ENCODE measurements at regions not wholly inside any gene's neighbourhood (a gene's known extent, or its start where the extent isn't known, plus 50 kb on each side); places are given as distances from the start of the nearest gene placed in this dataset.
"Not testable (repeated sequence)": the region's sequence is repeated elsewhere in the genome, so short reads cannot be mapped to it uniquely, and the experiment has no call there.

GRCh38 chr22:48071828-48072227 is 1309.4 kb downstream of the TBC1D22A start:
- in situ Hi-C loops (cut with HindIII; ENCODE audit: low sequenced_read_pairs), result no loop called here

DNA sequence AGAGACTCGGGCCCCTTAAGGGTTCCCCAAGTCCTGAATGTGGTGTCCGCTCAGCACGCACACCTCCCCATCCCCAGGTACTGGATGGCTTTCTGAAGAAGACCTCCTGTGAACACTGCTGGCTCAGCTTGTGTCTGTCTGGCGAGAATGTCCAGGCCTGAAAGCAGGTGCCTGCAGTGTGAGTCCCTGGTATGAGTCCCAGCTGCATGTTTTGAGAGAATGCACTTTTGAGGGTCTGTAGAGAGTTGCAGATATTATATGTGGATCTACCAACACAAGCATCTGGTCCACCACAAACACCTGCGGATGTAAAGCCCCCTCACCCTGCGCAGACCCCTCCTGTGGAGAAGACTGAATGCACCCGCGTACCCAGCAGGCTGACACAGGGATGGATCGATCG is 1308.9 kb downstream of the TBC1D22A start:
- in situ Hi-C loops (cut with HindIII; ENCODE audit: low sequenced_read_pairs), result no loop called here

DNA sequence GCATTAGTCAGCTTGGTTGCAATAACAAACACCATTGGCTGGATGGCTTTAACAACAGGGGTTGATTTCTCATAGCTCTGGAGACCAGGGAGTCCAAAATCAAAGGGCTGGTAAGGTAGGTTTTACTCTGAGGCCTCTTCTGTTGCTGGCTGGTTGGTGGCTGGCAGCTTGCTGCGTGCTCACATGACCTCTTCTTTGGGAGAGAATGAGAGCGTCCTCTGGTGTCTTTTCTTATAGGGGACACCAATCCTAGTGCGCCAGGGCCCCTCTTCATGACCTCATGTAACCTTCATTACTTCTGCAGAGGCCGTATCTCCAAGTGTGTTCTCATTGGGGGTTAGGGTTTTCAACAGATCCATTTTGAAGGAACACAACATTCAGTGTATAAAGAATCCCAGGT is 1308.3 kb downstream of the TBC1D22A start:
- in situ Hi-C loops (cut with HindIII; ENCODE audit: low sequenced_read_pairs), result no loop called here

GRCh38 chr22:48070083-48070482 is 1307.6 kb downstream of the TBC1D22A start:
- in situ Hi-C loops (cut with HindIII; ENCODE audit: low sequenced_read_pairs), result no loop called here

GRCh38 chr22:48069256-48069655 is 1306.8 kb downstream of the TBC1D22A start:
- in situ Hi-C loops (cut with HindIII; ENCODE audit: low sequenced_read_pairs), result no loop called here

- in situ Hi-C loops (cut with HindIII; ENCODE audit: low sequenced_read_pairs), result no loop called here
Observed at GRCh38 chr22:48068323-48068885, 1306.0 kb downstream of the TBC1D22A start.

DNA sequence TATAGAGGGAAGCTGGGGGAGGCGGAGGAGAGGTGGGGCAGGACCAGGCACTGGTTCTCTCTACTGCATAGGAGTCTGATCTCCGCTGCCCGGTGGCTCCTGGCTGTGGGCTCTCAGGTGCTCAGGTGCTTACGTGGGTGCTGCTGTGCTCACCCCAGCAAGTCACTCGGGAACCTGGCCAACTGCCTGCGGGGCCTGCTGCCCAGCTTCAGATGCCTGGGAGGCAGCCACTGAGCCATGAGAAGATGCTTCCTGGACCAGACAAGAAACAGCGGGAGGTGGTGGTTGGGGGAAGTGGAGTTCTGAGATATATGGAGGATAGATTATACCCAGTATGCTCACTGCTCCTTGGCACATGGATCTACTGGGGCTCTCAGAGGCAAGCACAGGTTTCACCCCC is 1303.4 kb downstream of the TBC1D22A start:
- in situ Hi-C loops (cut with HindIII; ENCODE audit: low sequenced_read_pairs), result no loop called here

- in situ Hi-C loops (cut with HindIII; ENCODE audit: low sequenced_read_pairs), result no loop called here
Observed at GRCh38 chr22:48061726-48062125, 1299.3 kb downstream of the TBC1D22A start.

DNA sequence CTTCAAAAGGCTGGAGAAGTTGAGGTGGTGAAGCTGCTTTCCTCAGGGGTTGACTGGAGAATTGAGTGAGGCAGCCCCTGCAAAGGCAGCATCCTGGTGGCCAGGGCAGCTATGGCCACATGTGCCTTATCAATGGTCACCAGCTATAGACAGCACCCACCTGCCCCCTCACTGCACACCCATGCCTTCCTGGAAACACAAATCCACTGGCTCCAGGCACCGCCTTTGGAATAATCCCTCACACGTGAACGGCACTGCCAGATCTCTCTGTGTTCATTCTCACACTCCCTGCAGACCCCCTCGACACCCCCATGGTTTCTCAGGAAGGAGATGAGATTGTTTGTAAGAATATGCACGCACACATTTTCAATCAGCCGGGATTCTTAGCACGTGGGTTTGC is 1297.8 kb downstream of the TBC1D22A start:
- in situ Hi-C loops (cut with HindIII; ENCODE audit: low sequenced_read_pairs), result no loop called here

- in situ Hi-C loops (cut with HindIII; ENCODE audit: low sequenced_read_pairs), result not testable (repeated sequence)
Observed at GRCh38 chr22:48059521-48059920, 1297.1 kb downstream of the TBC1D22A start.

- in situ Hi-C loops (cut with HindIII; ENCODE audit: low sequenced_read_pairs), result no loop called here
Observed at GRCh38 chr22:48057116-48057835, 1294.8 kb downstream of the TBC1D22A start.

GRCh38 chr22:48055827-48056226 is 1293.4 kb downstream of the TBC1D22A start:
- in situ Hi-C loops (cut with HindIII; ENCODE audit: low sequenced_read_pairs), result no loop called here

DNA sequence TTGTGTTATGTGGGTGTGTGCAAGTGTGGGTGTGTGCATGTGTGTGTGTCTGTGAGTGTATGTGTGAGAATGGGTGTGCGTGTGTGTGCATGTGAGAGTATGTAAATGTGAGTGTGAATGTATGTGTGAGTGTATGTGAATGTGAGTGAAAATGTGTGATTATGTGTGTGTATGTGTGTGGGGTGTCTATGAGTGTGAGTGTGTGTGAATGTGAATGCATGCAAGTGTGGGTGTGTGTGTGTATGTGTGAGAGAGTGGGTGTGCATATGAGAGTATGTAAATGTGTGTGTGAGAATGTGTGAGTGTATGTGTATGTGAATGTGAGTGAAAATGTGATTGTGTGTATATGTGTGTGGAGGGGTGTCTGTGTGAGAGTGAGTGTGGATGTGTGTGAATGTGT is 1292.7 kb downstream of the TBC1D22A start:
- in situ Hi-C loops (cut with HindIII; ENCODE audit: low sequenced_read_pairs), result no loop called here

DNA sequence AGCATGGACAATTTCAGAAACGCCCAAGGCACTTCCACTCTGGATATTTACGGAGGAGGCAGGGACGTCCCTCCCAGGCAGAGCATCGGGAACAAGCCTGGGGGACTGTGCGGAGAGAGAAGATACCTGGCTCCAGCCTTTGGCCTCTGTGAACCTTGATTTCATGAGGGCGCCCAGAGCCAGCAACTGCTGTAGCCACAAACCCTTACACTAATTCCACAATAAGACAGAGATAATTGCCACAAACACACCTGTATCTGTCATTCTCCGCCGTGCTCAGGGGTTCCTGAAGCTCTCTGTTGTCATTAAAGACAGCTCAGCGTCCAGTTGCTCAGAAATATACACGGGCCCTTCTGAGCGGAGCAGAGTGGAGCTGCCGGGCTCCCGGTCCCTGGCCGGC is 1292.1 kb downstream of the TBC1D22A start:
- in situ Hi-C loops (cut with HindIII; ENCODE audit: low sequenced_read_pairs), result no loop called here

GRCh38 chr22:48053973-48054372 is 1291.5 kb downstream of the TBC1D22A start:
- in situ Hi-C loops (cut with HindIII; ENCODE audit: low sequenced_read_pairs), result no loop called here

DNA sequence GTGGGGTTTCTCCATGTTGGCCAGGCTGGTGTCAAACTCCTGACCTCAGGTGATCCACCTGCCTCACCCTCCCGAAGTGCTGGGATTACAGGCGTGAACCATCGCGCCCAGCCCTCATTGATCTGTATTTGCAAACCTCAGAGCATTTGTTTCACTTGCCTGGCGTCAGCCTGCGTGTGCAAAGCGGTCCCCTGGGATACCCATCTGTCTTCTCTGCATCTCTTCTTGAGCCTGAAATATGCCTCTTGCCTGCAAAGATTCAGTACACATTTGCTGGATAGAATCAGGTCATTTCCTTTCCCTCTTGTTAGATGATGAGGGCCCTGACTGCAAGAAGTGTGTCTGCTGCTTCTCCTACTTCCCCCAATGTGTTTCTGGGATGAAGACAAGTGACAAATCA is 1291.0 kb downstream of the TBC1D22A start:
- in situ Hi-C loops (cut with HindIII; ENCODE audit: low sequenced_read_pairs), result no loop called here

- in situ Hi-C loops (cut with HindIII; ENCODE audit: low sequenced_read_pairs), result no loop called here
Observed at GRCh38 chr22:48052621-48052890, 1290.1 kb downstream of the TBC1D22A start.

DNA sequence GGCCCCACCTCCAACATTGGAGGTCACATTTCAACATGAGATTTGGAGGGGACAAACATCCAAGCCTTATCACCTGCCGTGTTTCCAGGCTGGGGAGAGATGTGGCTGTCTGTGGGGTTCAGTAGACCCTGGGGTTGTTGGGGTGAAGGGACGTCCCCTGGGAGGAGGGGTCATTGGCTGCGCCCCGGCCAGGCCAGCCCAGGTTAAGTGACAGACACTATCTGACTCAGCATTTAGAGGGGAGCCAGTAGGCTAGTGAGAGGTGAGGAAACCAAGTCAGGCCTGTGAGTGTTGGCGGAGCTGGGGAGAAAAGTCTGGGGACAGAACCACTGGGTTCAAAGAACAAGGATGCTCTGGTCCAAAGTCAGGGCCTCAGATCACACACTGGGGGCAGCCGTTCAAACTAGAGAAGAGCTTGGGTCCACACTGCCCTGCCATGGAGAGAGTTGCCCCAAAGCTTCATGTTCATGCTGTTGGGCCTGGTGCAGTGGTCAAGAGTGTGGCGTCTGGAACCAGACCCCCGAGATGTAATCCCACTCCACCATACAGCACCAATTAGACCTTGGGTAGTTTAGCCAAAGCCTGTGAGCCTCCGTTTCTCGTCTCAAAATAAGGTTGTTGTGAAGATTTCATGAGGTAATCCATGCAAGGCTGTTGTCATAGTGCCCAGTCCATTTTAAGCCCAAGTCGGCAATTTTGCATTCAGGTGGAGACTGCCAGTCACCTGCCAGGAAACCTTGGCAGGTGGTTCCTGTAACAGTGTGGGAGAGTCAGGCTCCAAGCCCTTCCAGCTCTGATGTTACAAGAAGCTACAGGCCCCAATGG is 1289.6 kb downstream of the TBC1D22A start:
- in situ Hi-C loops (cut with HindIII; ENCODE audit: low sequenced_read_pairs), result no loop called here

- in situ Hi-C loops (cut with HindIII; ENCODE audit: low sequenced_read_pairs), result no loop called here
Observed at GRCh38 chr22:48050836-48051235, 1288.4 kb downstream of the TBC1D22A start.

DNA sequence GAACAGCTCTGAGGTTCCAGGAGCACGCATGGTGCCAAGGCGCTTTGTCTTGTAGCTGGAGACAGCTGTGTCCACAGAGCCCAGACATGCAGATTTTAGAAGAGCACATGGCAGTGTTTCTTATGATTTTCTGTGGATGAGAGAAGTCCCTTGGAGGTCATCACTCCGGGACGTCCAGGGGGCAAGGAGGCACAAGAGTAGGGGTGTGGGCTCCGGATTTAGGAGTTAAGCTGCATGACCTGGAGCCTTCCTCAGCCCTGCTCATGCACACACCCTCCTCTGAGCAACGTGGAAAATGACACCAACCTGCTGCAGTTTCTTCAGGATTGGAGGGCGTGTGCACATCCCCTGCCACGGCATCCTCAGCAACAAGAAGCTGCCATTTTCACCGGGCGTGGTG is 1286.7 kb downstream of the TBC1D22A start:
- in situ Hi-C loops (cut with HindIII; ENCODE audit: low sequenced_read_pairs), result no loop called here

DNA sequence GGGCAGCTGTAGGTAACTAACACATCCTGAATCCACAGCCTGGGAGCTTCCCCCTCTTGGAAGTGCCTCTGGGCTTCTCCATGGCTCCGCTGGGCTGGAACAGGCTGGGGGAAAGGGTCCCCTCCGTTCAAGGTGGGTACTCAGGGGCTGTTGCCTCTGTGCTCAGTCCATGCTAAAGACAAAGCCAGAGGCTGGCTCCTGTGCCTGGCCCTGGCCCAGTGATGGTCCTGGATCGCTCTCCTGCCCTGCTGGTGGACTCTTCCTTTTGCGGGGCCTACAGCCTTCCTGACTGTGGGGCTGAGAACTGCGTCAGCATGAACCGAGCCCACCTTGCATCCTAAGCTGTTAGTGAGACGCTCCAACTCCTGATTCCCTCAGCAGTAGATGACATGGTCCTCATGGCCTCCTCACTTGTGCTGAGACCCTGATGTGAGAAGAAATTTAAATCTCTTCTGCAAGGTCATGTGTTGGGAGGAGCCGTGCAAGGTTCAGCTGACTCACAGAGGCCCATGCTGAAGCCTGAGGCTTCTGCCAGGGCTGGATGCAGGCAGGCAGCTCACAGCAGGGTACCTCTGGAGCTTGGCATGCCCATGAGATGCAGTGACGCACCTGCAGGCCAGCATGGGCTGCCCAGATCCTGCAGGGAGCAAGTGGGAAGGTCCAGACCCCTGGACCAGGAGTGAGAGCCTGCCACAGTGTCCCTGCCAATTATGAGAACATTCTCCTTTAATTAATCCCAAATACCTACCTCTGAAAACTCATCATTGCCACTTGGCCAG is 1285.5 kb downstream of the TBC1D22A start:
- in situ Hi-C loops (cut with HindIII; ENCODE audit: low sequenced_read_pairs), result no loop called here

Measured in DLD1 (cell line).